Tibial nerve (tissue), 4 donors: ENCODE measurements at regions not wholly inside any gene's neighbourhood (a gene's known extent, or its start where the extent isn't known, plus 50 kb on each side); places are given as distances from the start of the nearest gene placed in this dataset.

Source experiments
- CTCF ChIP-seq, 5 experiments: fragments of 200-600 bp in 3 of 5; fragments of 450-650 bp in 2 of 5; sonication (generic) in 3 of 5; IDR thresholded peaks; one replicate each; pipeline ENCODE4 v1.5.1; 2016 to 2019; ENCODE audit warnings: antibody characterized with exemption in 5 of 5, mild to moderate bottlenecking in 3 of 5, moderate library complexity in 2 of 5
- EP300 ChIP-seq, 2 donors: sonication (generic); formaldehyde crosslinking; IDR thresholded peaks; one replicate each; pipeline ENCODE4 v1.6.1; 2017; ENCODE audit warnings: antibody characterized with exemption in 2 of 2, mild to moderate bottlenecking in 1 of 2
- POLR2A ChIP-seq, 2 donors: fragments of 450-650 bp; IDR thresholded peaks; one replicate each; pipeline ENCODE4 v1.6.1; 2017; ENCODE audit warnings: antibody characterized with exemption in 2 of 2, mild to moderate bottlenecking in 2 of 2, moderate library complexity in 2 of 2

- no peak for TF ChIP-seq EP300 (IDR thresholded peaks at IDR 0.05)
- TF ChIP-seq POLR2A (IDR thresholded peaks at IDR 0.05) = no peak
- TF ChIP-seq CTCF (IDR thresholded peaks at IDR 0.05) = no peak
Observed at GRCh38 chr18:10052871-10053270, 139.1 kb downstream of the VAPA start.
